CD4-positive, alpha-beta memory T cell (primary cell): ENCODE measurements at regions not wholly inside any gene's neighbourhood (a gene's known extent, or its start where the extent isn't known, plus 50 kb on each side); places are given as distances from the start of the nearest gene placed in this dataset.

Experiments
- CTCF ChIA-PET: fragments of 350-600 bp; sonication (Branson Sonifier 250); formaldehyde crosslinking; loops from one replicate; lab custom pipeline; 2021; ENCODE audit warnings: inconsistent platforms; ENCODE audit not compliant: partially characterized antibody; lab: Charles Lee
- POLR2A ChIA-PET: fragments of 350-600 bp; sonication (Branson Sonifier 250); formaldehyde crosslinking; loops from one replicate; lab custom pipeline; 2021; ENCODE audit not compliant: partially characterized antibody; lab: Charles Lee
- DNase-seq, 5 donors: peaks; one replicate each; pipeline versions ENCODE4 v3.0.0 to v3.0.0-alpha.2; 2020 to 2022; ENCODE audit warnings: mixed read lengths in 1 of 5
- H3K27ac ChIP-seq: one replicate; pipeline ENCODE4 v1.7.0; 2013; ENCODE audit warnings: low read depth, low read length
- H3K27me3 ChIP-seq: 2 replicates; pipeline ENCODE4 v1.7.0; 2013; ENCODE audit warnings: mild to moderate bottlenecking, low read length, moderate library complexity; ENCODE audit not compliant: insufficient read depth
- H3K36me3 ChIP-seq: 2 replicates; pipeline ENCODE4 v1.7.0; 2013; ENCODE audit warnings: mild to moderate bottlenecking, low read length, moderate library complexity; ENCODE audit not compliant: insufficient read depth
- H3K4me1 ChIP-seq: 2 replicates; pipeline ENCODE4 v1.7.0; 2013; ENCODE audit warnings: mild to moderate bottlenecking, low read length, moderate library complexity; ENCODE audit not compliant: insufficient read depth
- H3K4me3 ChIP-seq, 2 donors: one replicate each; pipeline ENCODE4 v1.7.0; 2013; ENCODE audit warnings: low read length in 2 of 2, mild to moderate bottlenecking in 1 of 2
- H3K9me3 ChIP-seq, 2 donors: one replicate each; pipeline ENCODE4 v1.7.0; 2013; ENCODE audit warnings: low read length in 2 of 2, control low read depth in 1 of 2; ENCODE audit not compliant: control insufficient read depth in 1 of 2
- H3K27ac Mint-ChIP-seq, 7 donors: one replicate each; pipeline ENCODE4 v1.8.0; 2020 to 2021; ENCODE audit warnings: mixed read lengths in 7 of 7, mild to moderate bottlenecking in 6 of 7, inconsistent platforms in 3 of 7, moderate library complexity in 3 of 7
- H3K27me3 Mint-ChIP-seq, 2 donors: one replicate each; pipeline ENCODE4 v1.8.0; 2020 to 2021; ENCODE audit warnings: mixed read lengths in 2 of 2
- H3K36me3 Mint-ChIP-seq, 2 donors: one replicate each; pipeline ENCODE4 v1.8.0; 2020 to 2021; ENCODE audit warnings: mixed read lengths in 2 of 2, inconsistent platforms in 1 of 2, mild to moderate bottlenecking in 1 of 2
- H3K4me1 Mint-ChIP-seq, 4 donors: one replicate each; pipeline ENCODE4 v1.8.0; 2020 to 2021; ENCODE audit warnings: mixed read lengths in 4 of 4, mild to moderate bottlenecking in 1 of 4
- H3K4me3 Mint-ChIP-seq, 8 donors: one replicate each; pipeline ENCODE4 v1.8.0; 2020 to 2021; ENCODE audit warnings: mixed read lengths in 8 of 8, mild to moderate bottlenecking in 7 of 8, moderate library complexity in 6 of 8, inconsistent platforms in 3 of 8
- H3K9me3 Mint-ChIP-seq, 8 donors: one replicate each; pipeline ENCODE4 v1.8.0; 2020 to 2021; ENCODE audit warnings: mixed read lengths in 8 of 8, mild to moderate bottlenecking in 5 of 8, inconsistent platforms in 3 of 8, moderate library complexity in 1 of 8
- intact Hi-C: fragments of 100-400 bp; cut with micrococcal nuclease; formaldehyde crosslinking; loops from one replicate; pipeline ENCODE4 v1.15.1; 2023

DNA sequence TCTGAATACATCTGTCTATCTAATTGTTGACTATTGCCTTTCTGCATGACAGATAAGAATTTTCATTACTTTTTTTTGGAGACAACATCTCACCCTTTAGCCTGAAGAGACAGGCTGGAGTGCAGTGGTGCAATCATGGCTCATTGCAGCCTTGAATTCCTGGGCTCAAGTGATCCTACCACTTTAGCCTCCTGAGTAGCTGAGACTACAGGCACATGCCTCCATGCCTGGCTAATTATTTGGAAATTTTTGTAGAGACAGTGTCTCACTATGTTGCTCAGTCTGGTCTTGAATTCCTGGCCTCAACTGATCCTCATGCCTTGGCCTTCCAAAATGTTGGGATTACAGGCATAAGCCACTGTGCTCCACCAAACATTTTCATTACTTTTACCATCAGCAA lies 99.8 kb upstream of the ELAC2 start:
- Histone ChIP-seq H3K36me3 (no peaks in the 10 kb centered on the region), H3K4me1 (no peaks in the 10 kb centered on the region), H3K27ac (no peak overlapping the region), H3K4me3 (no peak overlapping the region), H3K27me3 (no peaks in the 10 kb centered on the region), H3K9me3 (no peaks in the 10 kb centered on the region)
- CTCF ChIA-PET, result no interaction called here
- peaks cover 0 to 2% (median under 1%) of the 10 kb centered on the region in 4 donors for H3K4me1 Mint-ChIP-seq
- intact Hi-C loops, result no loop called here
- H3K9me3 Mint-ChIP-seq, result peaks cover 0 to 1% (median 0%) of the 10 kb centered on the region in 8 donors
- no peak overlapping the region for H3K27ac Mint-ChIP-seq
- no peak for DNase-seq
- H3K4me3 Mint-ChIP-seq, result no peak overlapping the region
- POLR2A ChIA-PET, result no interaction called here
- peaks cover 5 to 10% of the 10 kb centered on the region in 2 donors for H3K27me3 Mint-ChIP-seq
- H3K36me3 Mint-ChIP-seq, result no peaks in the 10 kb centered on the region

DNA sequence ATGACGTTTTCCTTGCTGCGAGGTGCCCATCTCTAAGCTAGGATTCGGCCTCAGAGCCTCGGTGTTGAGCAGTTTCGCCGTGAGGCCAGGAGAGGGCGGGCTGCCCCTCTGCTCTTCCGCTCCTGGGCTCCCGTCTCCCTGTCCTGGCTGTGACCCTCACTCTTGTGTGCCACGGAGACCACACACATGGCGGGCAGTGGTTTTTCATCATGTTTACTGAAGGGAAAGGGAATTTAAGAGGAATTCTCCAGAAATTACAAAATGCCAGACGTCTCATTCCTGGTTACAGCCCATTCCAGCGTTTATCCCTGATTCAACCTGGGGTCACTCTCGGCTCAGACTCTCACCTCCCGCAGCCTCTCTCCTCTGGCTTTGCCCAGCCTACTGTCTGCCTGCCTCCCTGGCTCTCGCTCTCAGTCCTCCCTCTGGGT lies 96.8 kb upstream of the ELAC2 start:
- DNase-seq, result peak in 1 of 5 donors; percentile 1
- peaks cover 5 to 12% of the 10 kb centered on the region in 2 donors for H3K27me3 Mint-ChIP-seq
- H3K36me3 Mint-ChIP-seq, result no peaks in the 10 kb centered on the region
- Histone ChIP-seq H3K4me3 (no peak overlapping the region), H3K9me3 (no peaks in the 10 kb centered on the region), H3K36me3 (no peaks in the 10 kb centered on the region), H3K27ac (no peak overlapping the region), H3K4me1 (no peaks in the 10 kb centered on the region), H3K27me3 (no peaks in the 10 kb centered on the region)
- ChIA-PET POLR2A (no interaction called here), CTCF (interaction anchor here (0.7 to 1.5 kb wide), 3 partner anchors 22 to 68 kb away, joined by 3 read pairs; no protein-coding TSS in a partner anchor)
- intact Hi-C loops, result no loop called here
- peaks cover 0 to 2% (median under 1%) of the 10 kb centered on the region in 4 donors for H3K4me1 Mint-ChIP-seq
- H3K9me3 Mint-ChIP-seq, result peaks cover 0 to 1% (median 0%) of the 10 kb centered on the region in 8 donors
- peak overlapping the region in 2 of 8 donors; percentile 5 to 22 for H3K4me3 Mint-ChIP-seq
- H3K27ac Mint-ChIP-seq, result no peak overlapping the region

GRCh38 chr17:13113821-13114525 lies 96.1 kb upstream of the ELAC2 start:
- no peaks in the 10 kb centered on the region for H3K27me3 ChIP-seq
- H3K4me3 Mint-ChIP-seq, result no peak overlapping the region
- no peaks in the 10 kb centered on the region for H3K9me3 ChIP-seq
- POLR2A ChIA-PET, result no interaction called here
- H3K27ac ChIP-seq, result no peak overlapping the region
- no peaks in the 10 kb centered on the region for H3K36me3 ChIP-seq
- CTCF ChIA-PET, result interaction anchor here (0.7 to 1.5 kb wide), 4 partner anchors 22 to 95 kb away, joined by 3 to 4 read pairs (median 3); no protein-coding TSS in a partner anchor
- intact Hi-C loops, result no loop called here
- H3K9me3 Mint-ChIP-seq, result peaks cover 0 to 1% (median 0%) of the 10 kb centered on the region in 8 donors
- H3K27ac Mint-ChIP-seq, result peak overlapping the region in 1 of 7 donors; percentile 16
- no peak overlapping the region for H3K4me3 ChIP-seq
- H3K4me1 Mint-ChIP-seq, result peaks cover 0 to 2% (median under 1%) of the 10 kb centered on the region in 4 donors
- DNase-seq, result no peak
- H3K36me3 Mint-ChIP-seq, result no peaks in the 10 kb centered on the region
- H3K4me1 ChIP-seq, result no peaks in the 10 kb centered on the region
- peaks cover 5 to 12% of the 10 kb centered on the region in 2 donors for H3K27me3 Mint-ChIP-seq

DNA sequence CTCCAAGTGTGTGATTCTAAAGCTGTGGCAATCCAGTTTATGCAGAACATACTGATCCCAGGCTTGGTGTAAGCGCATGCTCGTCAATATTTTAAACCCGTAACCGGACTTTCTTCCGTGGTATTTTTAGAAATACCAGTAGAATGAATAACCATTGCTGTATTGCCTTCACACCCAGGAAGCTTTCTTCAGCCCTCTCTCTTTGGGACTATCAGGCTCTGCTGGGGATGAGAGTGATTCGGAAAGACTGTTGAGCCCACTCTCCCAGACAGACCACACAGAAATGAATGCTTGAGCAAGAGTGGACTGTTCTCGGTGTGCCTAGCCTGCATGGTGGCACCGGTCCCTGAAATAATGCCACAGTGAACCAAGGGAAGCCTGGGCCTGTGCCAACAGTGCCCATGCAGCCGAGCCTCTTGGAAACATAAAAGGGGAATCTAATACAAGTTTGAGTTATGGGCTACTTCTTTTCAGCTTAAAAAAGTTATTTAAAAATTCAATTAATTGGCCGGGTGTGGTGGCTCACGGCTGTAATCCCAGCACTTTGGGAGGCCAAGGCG lies 89.9 kb upstream of the ELAC2 start:
- Histone ChIP-seq H3K27me3 (no peaks in the 10 kb centered on the region), H3K27ac (no peak overlapping the region), H3K9me3 (no peaks in the 10 kb centered on the region), H3K4me3 (no peak overlapping the region), H3K4me1 (no peaks in the 10 kb centered on the region), H3K36me3 (no peaks in the 10 kb centered on the region)
- Mint-ChIP-seq H3K27ac (no peak overlapping the region), H3K36me3 (no peaks in the 10 kb centered on the region), H3K4me1 (no peaks in the 10 kb centered on the region), H3K27me3 (peaks cover 3 to 4% of the 10 kb centered on the region in 2 donors), H3K4me3 (no peak overlapping the region), H3K9me3 (peaks cover 0 to 5% (median 3%) of the 10 kb centered on the region in 8 donors)
- intact Hi-C loops, result no loop called here
- CTCF ChIA-PET, result no interaction called here
- POLR2A ChIA-PET, result no interaction called here
- DNase-seq, result no peak

DNA sequence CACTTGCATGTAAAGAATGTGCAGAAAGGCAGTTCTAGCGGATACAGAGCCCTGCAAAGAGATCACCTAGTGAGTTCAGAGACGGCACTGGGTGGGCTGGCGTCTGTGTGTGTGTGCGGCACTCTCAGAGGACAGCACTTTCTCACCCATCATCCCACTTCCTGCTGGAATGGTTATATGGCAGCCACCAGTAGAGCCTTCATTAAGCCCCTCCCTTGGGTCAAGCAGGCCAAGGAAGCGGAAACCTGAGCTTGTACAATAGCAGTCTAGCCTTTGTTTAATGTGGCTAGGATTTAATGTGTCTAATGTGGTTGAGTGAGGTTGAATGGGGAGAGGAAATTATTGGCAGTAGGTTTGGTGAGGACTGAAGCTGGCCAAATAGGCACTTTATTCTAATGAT lies 88.3 kb upstream of the ELAC2 start:
- Histone ChIP-seq H3K27me3 (no peaks in the 10 kb centered on the region), H3K4me3 (no peak overlapping the region), H3K9me3 (no peaks in the 10 kb centered on the region), H3K27ac (no peak overlapping the region), H3K36me3 (no peaks in the 10 kb centered on the region), H3K4me1 (no peaks in the 10 kb centered on the region)
- CTCF ChIA-PET, result no interaction called here
- no peak for DNase-seq
- Mint-ChIP-seq H3K27ac (no peak overlapping the region), H3K9me3 (peaks cover 0 to 17% (median 7%) of the 10 kb centered on the region in 8 donors), H3K4me1 (no peaks in the 10 kb centered on the region), H3K36me3 (no peaks in the 10 kb centered on the region), H3K4me3 (no peak overlapping the region), H3K27me3 (no peaks in the 10 kb centered on the region)
- POLR2A ChIA-PET, result no interaction called here
- intact Hi-C loops, result no loop called here

GRCh38 chr17:13104576-13104975 lies 86.7 kb upstream of the ELAC2 start:
- Histone ChIP-seq H3K27ac (no peak overlapping the region), H3K4me1 (no peaks in the 10 kb centered on the region), H3K27me3 (no peaks in the 10 kb centered on the region), H3K9me3 (no peaks in the 10 kb centered on the region), H3K36me3 (no peaks in the 10 kb centered on the region), H3K4me3 (no peak overlapping the region)
- no peaks in the 10 kb centered on the region for H3K27me3 Mint-ChIP-seq
- ChIA-PET CTCF (no interaction called here), POLR2A (no interaction called here)
- no peak for DNase-seq
- intact Hi-C loops, result no loop called here
- H3K4me3 Mint-ChIP-seq, result no peak overlapping the region
- H3K36me3 Mint-ChIP-seq, result no peaks in the 10 kb centered on the region
- no peak overlapping the region for H3K27ac Mint-ChIP-seq
- H3K4me1 Mint-ChIP-seq, result no peaks in the 10 kb centered on the region
- H3K9me3 Mint-ChIP-seq, result peaks cover 0 to 19% (median 8%) of the 10 kb centered on the region in 8 donors

DNA sequence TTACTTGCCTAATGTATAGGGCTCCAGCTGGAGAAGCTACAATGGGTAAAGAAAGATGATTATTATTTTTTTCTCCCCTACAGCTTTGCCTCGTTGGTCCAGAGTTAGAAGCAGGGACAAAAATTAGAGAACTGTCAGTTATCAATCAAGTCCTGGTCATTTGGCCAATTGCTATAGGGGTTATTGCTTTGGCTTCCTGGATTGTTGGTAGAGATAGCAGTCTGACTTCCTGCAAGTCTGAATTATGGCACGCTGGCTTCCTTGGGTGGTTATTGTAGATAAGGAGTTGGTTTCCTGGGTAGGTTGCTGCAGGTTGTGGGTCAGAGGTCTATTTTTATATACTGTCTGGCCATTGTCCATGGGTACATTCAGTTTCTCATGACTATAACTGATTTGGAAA lies 84.7 kb upstream of the ELAC2 start:
- no peaks in the 10 kb centered on the region for H3K27me3 ChIP-seq

More for the DNA sequence above, 84.7 kb upstream of the ELAC2 start:
- Mint-ChIP-seq H3K4me1 (no peaks in the 10 kb centered on the region), H3K4me3 (no peak overlapping the region), H3K36me3 (no peaks in the 10 kb centered on the region), H3K27ac (no peak overlapping the region), H3K9me3 (peaks cover 0 to 19% (median 8%) of the 10 kb centered on the region in 8 donors), H3K27me3 (no peaks in the 10 kb centered on the region)
- no peak overlapping the region for H3K27ac ChIP-seq
- H3K4me3 ChIP-seq, result no peak overlapping the region
- ChIA-PET POLR2A (no interaction called here), CTCF (interaction anchor here (1.0 kb wide), 1 partner anchor 9 kb away, joined by 3 read pairs; no protein-coding TSS in a partner anchor)
- H3K36me3 ChIP-seq, result no peaks in the 10 kb centered on the region
- no peak for DNase-seq
- H3K9me3 ChIP-seq, result no peaks in the 10 kb centered on the region
- H3K4me1 ChIP-seq, result no peaks in the 10 kb centered on the region
- intact Hi-C loops, result no loop called here
